HFF-Myc (cell line): ENCODE measurements at regions not wholly inside any gene's neighbourhood (a gene's known extent, or its start where the extent isn't known, plus 50 kb on each side); places are given as distances from the start of the nearest gene placed in this dataset.

ENCODE experiments used
- DNase-seq: peaks from one replicate; pipeline ENCODE4 v3.0.0-alpha.2; 2011; ENCODE audit warnings: low read depth; ENCODE audit errors: extremely low read depth
- H3K4me3 ChIP-seq: replicated peaks from 2 replicates; pipeline ENCODE4 v1.5.1; 2011; ENCODE audit warnings: low read depth, mild to moderate bottlenecking, control low read depth, low read length
- CTCF ChIP-seq: IDR thresholded peaks from 2 replicates; pipeline ENCODE4 v1.5.1; 2012; ENCODE audit warnings: mild to moderate bottlenecking, low read depth, low read length, control low read depth; ENCODE audit errors: missing control alignments

DNA sequence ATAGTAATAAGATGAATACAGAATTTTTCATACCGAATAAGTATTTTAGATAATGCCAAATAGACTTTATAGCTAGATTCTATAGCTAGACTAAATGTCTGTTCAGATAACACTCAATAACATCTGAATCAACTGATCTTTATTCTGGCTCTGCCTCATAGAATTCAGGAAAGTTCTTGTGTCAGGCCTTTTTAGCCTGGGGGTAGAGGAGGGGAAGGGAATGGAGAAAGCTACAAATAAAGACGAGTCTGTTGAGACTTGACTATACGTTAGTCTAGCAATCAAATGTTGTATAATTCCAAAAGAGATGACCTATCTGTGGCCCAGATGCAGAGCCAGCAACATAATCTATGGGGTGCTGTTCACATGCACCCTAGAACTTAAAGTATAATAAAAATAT is 106.6 kb upstream of the ABI3BP start:
- no peak for TF ChIP-seq CTCF

GRCh38 chr3:101096444-101096843 is 103.2 kb upstream of the ABI3BP start:
- no peak for TF ChIP-seq CTCF
- DNase-seq, result no peak
- H3K4me3 ChIP-seq, result no peak overlapping the region

More for the DNA sequence above, 106.6 kb upstream of the ABI3BP start:
- no peak overlapping the region for H3K4me3 ChIP-seq
- DNase-seq, result no peak

DNA sequence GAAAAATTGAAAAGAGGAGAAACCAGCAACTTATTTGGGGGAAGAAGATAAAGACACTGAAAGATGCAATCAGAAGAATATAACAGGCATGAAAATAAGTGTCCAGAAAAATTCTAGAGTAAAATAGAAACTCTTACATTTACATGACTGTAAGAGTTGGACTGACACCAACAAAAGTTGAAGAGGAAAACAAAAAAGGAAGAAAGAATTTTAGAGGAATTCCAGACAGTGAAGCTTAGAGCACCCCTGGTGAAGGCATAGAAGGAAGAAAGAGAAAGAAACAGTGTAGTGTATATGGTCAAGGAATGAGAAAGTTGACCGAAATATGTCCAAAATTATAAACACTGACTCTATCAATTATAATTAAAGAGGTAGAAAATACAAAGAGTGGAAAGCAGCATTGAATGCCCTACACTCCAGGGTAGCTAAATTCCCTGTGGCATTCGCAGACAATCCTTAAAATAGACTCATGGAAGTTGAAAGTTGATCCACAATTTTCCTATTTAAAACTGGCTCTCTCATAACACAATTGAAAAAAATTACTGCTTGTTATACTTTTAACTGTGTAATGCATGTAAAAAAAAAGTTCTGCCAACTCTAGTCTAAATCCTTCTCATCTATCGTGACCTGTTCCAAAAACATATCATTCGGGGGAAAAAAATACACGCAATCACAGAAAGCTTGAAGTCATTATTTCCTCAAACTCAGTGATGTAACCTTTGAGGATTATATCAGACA is 102.6 kb upstream of the ABI3BP start:
- no peak for TF ChIP-seq CTCF
- DNase-seq, result no peak
- no peak overlapping the region for H3K4me3 ChIP-seq

- DNase-seq, result no peak
- no peak for TF ChIP-seq CTCF
- no peak overlapping the region for H3K4me3 ChIP-seq
These were observed 98.3 kb upstream of the ABI3BP start for GRCh38 chr3:101091489-101091888.

DNA sequence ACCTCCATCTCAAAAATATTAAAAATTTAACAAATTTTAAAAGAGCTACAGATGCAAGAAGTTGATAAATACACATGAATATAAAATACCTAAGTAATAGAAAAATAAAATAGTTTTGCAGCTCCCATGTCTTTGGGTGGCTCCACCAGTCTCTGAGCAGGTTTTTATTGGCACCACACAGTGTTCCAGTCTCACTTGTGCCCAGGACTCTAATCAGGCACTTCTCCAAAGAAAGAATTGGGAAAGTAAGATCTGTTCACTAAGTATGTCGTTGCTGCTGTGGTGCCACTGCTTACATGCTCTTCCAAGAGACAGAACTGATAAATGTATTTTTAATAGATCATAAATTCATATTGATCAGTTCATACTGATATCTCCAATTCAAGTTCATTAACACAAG is 92.5 kb upstream of the ABI3BP start:
- DNase-seq, result no peak
- no peak for TF ChIP-seq CTCF
- H3K4me3 ChIP-seq, result no peak overlapping the region

- H3K4me3 ChIP-seq, result no peak overlapping the region
- DNase-seq, result no peak
- no peak for TF ChIP-seq CTCF
These were observed 91.2 kb upstream of the ABI3BP start for GRCh38 chr3:101084404-101084803.

GRCh38 chr3:101081999-101082398 is 88.8 kb upstream of the ABI3BP start:
- no peak for TF ChIP-seq CTCF
- DNase-seq, result no peak
- no peak overlapping the region for H3K4me3 ChIP-seq
